OCI-LY3 (cell line): ENCODE measurements at regions not wholly inside any gene's neighbourhood (a gene's known extent, or its start where the extent isn't known, plus 50 kb on each side); places are given as distances from the start of the nearest gene placed in this dataset.

Source experiments
- CTCF ChIP-seq: fragments of 200-600, 300-600 bp; sonication (generic); IDR thresholded peaks from 2 replicates; pipeline ENCODE4 v1.5.1; 2014; ENCODE audit warnings: antibody characterized with exemption, low read length, low read depth
- EZH2phosphoT487 ChIP-seq: fragments of 200-600 bp; shearing (Covaris generic); IDR thresholded peaks from 2 replicates; pipeline ENCODE4 v1.6.1; 2018; ENCODE audit warnings: antibody characterized with exemption, mixed run types, low read depth

GRCh38 chr9:105932276-105932675, 237.9 kb downstream of the TMEM38B start:
- TF ChIP-seq CTCF (no peak), EZH2phosphoT487 (no peak)
